Endodermal cell (in vitro differentiated cells): ENCODE measurements at regions not wholly inside any gene's neighbourhood (a gene's known extent, or its start where the extent isn't known, plus 50 kb on each side); places are given as distances from the start of the nearest gene placed in this dataset.

Source experiments
- DNase-seq: peaks from one replicate; pipeline ENCODE4 v3.0.0-alpha.2; 2017
- H3K27ac ChIP-seq: 2 replicates; pipeline ENCODE4 v1.5.1; 2013; ENCODE audit warnings: mild to moderate bottlenecking, low read depth, low read length, moderate library complexity
- H3K27me3 ChIP-seq: 2 replicates; pipeline ENCODE4 v1.6.1; 2013; ENCODE audit warnings: mild to moderate bottlenecking, low read length, moderate library complexity; ENCODE audit not compliant: insufficient read depth, control insufficient read depth, poor library complexity, severe bottlenecking
- H3K36me3 ChIP-seq: 2 replicates; pipeline ENCODE4 v1.7.0; 2013; ENCODE audit warnings: mild to moderate bottlenecking, low read length, moderate library complexity; ENCODE audit not compliant: control insufficient read depth, insufficient read depth
- H3K4me1 ChIP-seq: one replicate; pipeline ENCODE4 v1.7.0; 2013; ENCODE audit warnings: low read length; ENCODE audit not compliant: control insufficient read depth, insufficient read depth
- H3K4me3 ChIP-seq: 2 replicates; pipeline ENCODE4 v1.5.1; 2013; ENCODE audit warnings: mild to moderate bottlenecking, low read length, moderate library complexity
- H3K9ac ChIP-seq: 2 replicates; pipeline ENCODE4 v1.6.1; 2013; ENCODE audit warnings: mild to moderate bottlenecking, low read length, moderate library complexity; ENCODE audit not compliant: poor library complexity, severe bottlenecking; ENCODE audit errors: extremely low read depth
- H3K9me3 ChIP-seq: 2 replicates; pipeline ENCODE4 v1.6.1; 2013; ENCODE audit warnings: mild to moderate bottlenecking, low read length, moderate library complexity; ENCODE audit not compliant: control insufficient read depth
- H3K27ac Mint-ChIP-seq: 2 replicates; pipeline ENCODE4 v1.8.0; 2020; ENCODE audit warnings: mixed read lengths
- H3K27me3 Mint-ChIP-seq: 2 replicates; pipeline ENCODE4 v1.8.0; 2021; ENCODE audit warnings: mild to moderate bottlenecking, mixed read lengths; ENCODE audit not compliant: insufficient read depth
- H3K36me3 Mint-ChIP-seq: 2 replicates; pipeline ENCODE4 v1.8.0; 2020; ENCODE audit warnings: low read depth, mixed read lengths
- H3K4me1 Mint-ChIP-seq: 2 replicates; pipeline ENCODE4 v1.8.0; 2020; ENCODE audit warnings: mixed read lengths
- H3K4me3 Mint-ChIP-seq: 2 replicates; pipeline ENCODE4 v1.8.0; 2020; ENCODE audit warnings: mild to moderate bottlenecking, moderate library complexity, mixed read lengths
- H3K9me3 Mint-ChIP-seq: 2 replicates; pipeline ENCODE4 v1.8.0; 2020; ENCODE audit warnings: mild to moderate bottlenecking, mixed read lengths
- CTCF ChIP-seq: fragments of 200-600 bp; sonication (generic); conservative IDR thresholded peaks from 2 replicates; pipeline ENCODE4 v1.5.0; 2021; ENCODE audit warnings: antibody characterized with exemption, mild to moderate bottlenecking
- WGBS, 2 experiments: methylation state at CpG; one replicate each; pipeline versions ENCODE4 v1.1.5 to v1.1.7; 2013; ENCODE audit warnings: missing lambda C conversion rate in 2 of 2, mixed read lengths in 1 of 2; ENCODE audit not compliant: insufficient coverage in 1 of 2, insufficient read length in 1 of 2; 5-methylcytosine and 5-hydroxymethylcytosine counted together

GRCh38 chr5:89125372-89125771, 242.4 kb upstream of the MEF2C start:
- Mint-ChIP-seq H3K27me3 (no peaks in the 10 kb centered on the region), H3K4me3 (no peak overlapping the region), H3K9me3 (no peaks in the 10 kb centered on the region), H3K36me3 (no peaks in the 10 kb centered on the region), H3K4me1 (peaks cover 26% of the 10 kb centered on the region), H3K27ac (no peak overlapping the region)
- WGBS, 2 experiments = 88 to 98% methylated on average over 1 to 2 of the region's 2 CpGs
- Histone ChIP-seq H3K4me3 (no peak overlapping the region), H3K9me3 (no peaks in the 10 kb centered on the region), H3K27ac (no peak overlapping the region), H3K27me3 (no peaks in the 10 kb centered on the region), H3K9ac (no peak overlapping the region), H3K36me3 (no peaks in the 10 kb centered on the region), H3K4me1 (peaks cover 11% of the 10 kb centered on the region)
- TF ChIP-seq CTCF = no peak
- no peak for DNase-seq

- no peaks in the 10 kb centered on the region for H3K9me3 ChIP-seq
- no peaks in the 10 kb centered on the region for H3K9me3 Mint-ChIP-seq
- H3K27me3 ChIP-seq = no peaks in the 10 kb centered on the region
- H3K36me3 ChIP-seq = no peaks in the 10 kb centered on the region
- no peak overlapping the region for H3K4me3 Mint-ChIP-seq
- no peak for TF ChIP-seq CTCF
- H3K4me1 Mint-ChIP-seq = peaks cover 13% of the 10 kb centered on the region
- no peak overlapping the region for H3K27ac Mint-ChIP-seq
- 75 to 80% methylated on average over 1 to 2 of the region's 2 CpGs for WGBS, 2 experiments
- H3K36me3 Mint-ChIP-seq = no peaks in the 10 kb centered on the region
- DNase-seq = no peak
- no peak overlapping the region for H3K4me3 ChIP-seq
- no peak overlapping the region for H3K27ac ChIP-seq
- H3K9ac ChIP-seq = no peak overlapping the region
- no peaks in the 10 kb centered on the region for H3K27me3 Mint-ChIP-seq
- peaks cover 8% of the 10 kb centered on the region for H3K4me1 ChIP-seq
Measured at GRCh38 chr5:89123581-89123980, 240.6 kb upstream of the MEF2C start.

- DNase-seq = no peak
- Mint-ChIP-seq H3K27me3 (no peaks in the 10 kb centered on the region), H3K9me3 (no peaks in the 10 kb centered on the region), H3K27ac (no peak overlapping the region), H3K36me3 (no peaks in the 10 kb centered on the region), H3K4me1 (no peaks in the 10 kb centered on the region), H3K4me3 (no peak overlapping the region)
- no peak overlapping the region for H3K9ac ChIP-seq
- H3K4me1 ChIP-seq = peaks cover 2% of the 10 kb centered on the region
- no peak overlapping the region for H3K27ac ChIP-seq
- no peak overlapping the region for H3K4me3 ChIP-seq
- no peaks in the 10 kb centered on the region for H3K36me3 ChIP-seq
- H3K9me3 ChIP-seq = no peaks in the 10 kb centered on the region
- WGBS, 2 experiments = 92 to 100% methylated on average over 3 of the region's 3 CpGs
- no peak for TF ChIP-seq CTCF
- H3K27me3 ChIP-seq = no peaks in the 10 kb centered on the region
Measured at GRCh38 chr5:89120719-89121118, 237.7 kb upstream of the MEF2C start.
